Small intestine (tissue), 7 donors: ENCODE measurements at regions not wholly inside any gene's neighbourhood (a gene's known extent, or its start where the extent isn't known, plus 50 kb on each side); places are given as distances from the start of the nearest gene placed in this dataset.
"Not testable (repeated sequence)": the region's sequence is repeated elsewhere in the genome, so short reads cannot be mapped to it uniquely, and the experiment has no call there.

ENCODE experiments used
- DNase-seq, 2 donors: peaks; one replicate each; pipeline versions ENCODE4 v3.0.0 to v3.0.0-alpha.2; 2013
- FAIRE-seq: peaks from 2 replicates; lab custom pipeline; 2012; peaks lifted over from hg19 to GRCh38; lab: Jason Lieb, UNC
- H3K27ac ChIP-seq, 3 donors: one replicate each; pipeline ENCODE4 v1.5.1; 2013; ENCODE audit warnings: low read length in 2 of 3, mild to moderate bottlenecking in 2 of 3, control low read depth in 1 of 3, inconsistent platforms in 1 of 3, low read depth in 1 of 3, moderate library complexity in 1 of 3
- H3K27me3 ChIP-seq, 3 donors: one replicate each; pipeline ENCODE4 v1.6.1; 2013; ENCODE audit warnings: low read length in 3 of 3, inconsistent platforms in 1 of 3; ENCODE audit not compliant: control insufficient read depth in 3 of 3, insufficient read depth in 3 of 3
- H3K36me3 ChIP-seq, 3 donors: one replicate each; pipeline ENCODE4 v1.6.1; 2013; ENCODE audit warnings: low read length in 3 of 3, inconsistent platforms in 1 of 3, low read depth in 1 of 3, mild to moderate bottlenecking in 1 of 3, moderate library complexity in 1 of 3; ENCODE audit not compliant: control insufficient read depth in 3 of 3, insufficient read depth in 2 of 3
- H3K4me1 ChIP-seq, 3 donors: one replicate each; pipeline ENCODE4 v1.6.1; 2013; ENCODE audit warnings: low read length in 2 of 3, inconsistent platforms in 1 of 3, low read depth in 1 of 3, mild to moderate bottlenecking in 1 of 3, moderate library complexity in 1 of 3; ENCODE audit not compliant: control insufficient read depth in 3 of 3, insufficient read depth in 2 of 3
- H3K4me3 ChIP-seq, 3 donors: one replicate each; pipeline ENCODE4 v1.5.1; 2013; ENCODE audit warnings: low read length in 3 of 3, control low read depth in 1 of 3, inconsistent platforms in 1 of 3, low read depth in 1 of 3, mild to moderate bottlenecking in 1 of 3, moderate library complexity in 1 of 3
- H3K9me3 ChIP-seq, 2 donors: one replicate each; pipeline ENCODE4 v1.6.1; 2013; ENCODE audit warnings: low read depth in 1 of 2, low read length in 1 of 2; ENCODE audit not compliant: control insufficient read depth in 2 of 2, insufficient read depth in 1 of 2
- WGBS, 3 donors: extraction: QIAGEN DNeasy Blood & Tissue Kit; methylation state at CpG; one replicate each; pipeline ENCODE4 v1.1.7; 2013; 5-methylcytosine and 5-hydroxymethylcytosine counted together
- donor health status: healthy with polysubstance abuse.
- donor health status: control.
- donor health status: control.
- donor health status: Bipolar disorder and iron deficiency.
- donor health status: healthy.

GRCh38 chr2:129914538-129915302, 64.7 kb upstream of the RAB6C start:
- no peak for DNase-seq
- Histone ChIP-seq H3K27ac (no peak overlapping the region), H3K4me3 (no peak overlapping the region), H3K27me3 (no peaks in the 10 kb centered on the region), H3K4me1 (no peaks in the 10 kb centered on the region), H3K9me3 (peaks cover 0 to 15% of the 10 kb centered on the region in 2 donors), H3K36me3 (no peaks in the 10 kb centered on the region)
- 40 to 84% (median 55%) methylated on average over 11 of the region's 11 CpGs for WGBS, 3 donors
- no peak for FAIRE-seq

DNA sequence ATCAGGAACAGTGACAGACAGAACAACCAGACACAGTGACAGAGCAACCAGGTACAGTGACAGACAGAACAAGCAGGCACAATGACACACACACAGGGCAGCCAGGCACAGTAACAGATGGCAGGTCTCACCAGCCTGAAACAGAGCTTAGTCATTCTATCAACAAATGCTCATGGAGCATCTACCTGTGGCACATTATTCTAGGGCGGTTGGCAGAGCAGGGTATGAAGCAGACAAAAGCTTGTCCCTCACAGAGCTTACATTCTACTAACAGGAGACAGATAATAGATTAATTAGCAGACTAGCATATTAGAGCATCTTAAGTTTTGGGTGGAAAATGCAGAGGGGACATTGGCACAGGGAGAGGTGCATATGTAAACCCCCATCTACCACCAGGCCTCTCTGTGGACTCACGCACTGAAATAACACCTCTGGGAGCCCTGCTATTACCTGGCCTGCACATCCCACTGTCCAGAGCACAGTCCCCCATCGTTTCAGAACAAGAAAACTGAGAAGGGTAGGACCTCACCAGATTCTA, 64.1 kb upstream of the RAB6C start:
- no peak for DNase-seq
- no peak for FAIRE-seq
- Histone ChIP-seq H3K27me3 (no peaks in the 10 kb centered on the region), H3K4me3 (no peak overlapping the region), H3K36me3 (no peaks in the 10 kb centered on the region), H3K27ac (no peak overlapping the region), H3K4me1 (no peaks in the 10 kb centered on the region), H3K9me3 (peaks cover 0 to 15% of the 10 kb centered on the region in 2 donors)
- WGBS, 3 donors: 67 to 76% (median 75%) methylated on average over 3 of the region's 3 CpGs

GRCh38 chr2:129918604-129919003, 60.9 kb upstream of the RAB6C start:
- FAIRE-seq (no peak), DNase-seq (no peak)

GRCh38 chr2:129922571-129923264, 56.7 kb upstream of the RAB6C start:
- 15 to 18% (median 17%) methylated on average over 19 to 21 of the region's 21 CpGs for WGBS, 3 donors
- no peak overlapping the region for H3K4me3 ChIP-seq
- peak in 1 of 2 donors; percentile 18 for DNase-seq
- H3K27ac ChIP-seq: no peak overlapping the region
- peaks cover 0 to 13% (median 8%) of the 10 kb centered on the region in 3 donors for H3K27me3 ChIP-seq
- no peaks in the 10 kb centered on the region for H3K36me3 ChIP-seq
- H3K4me1 ChIP-seq: peaks cover 0 to 5% (median 0%) of the 10 kb centered on the region in 3 donors
- FAIRE-seq: no peak
- peaks cover 0 to 14% of the 10 kb centered on the region in 2 donors for H3K9me3 ChIP-seq

More at GRCh38 chr2:129918604-129919003, 60.9 kb upstream of the RAB6C start:
- 87 to 94% (median 93%) methylated on average over 1 of the region's 1 CpG for WGBS, 3 donors
- H3K4me3 ChIP-seq: no peak overlapping the region
- no peaks in the 10 kb centered on the region for H3K36me3 ChIP-seq
- peaks cover 0 to 15% of the 10 kb centered on the region in 2 donors for H3K9me3 ChIP-seq
- peaks cover 0 to 11% (median 8%) of the 10 kb centered on the region in 3 donors for H3K27me3 ChIP-seq
- no peak overlapping the region for H3K27ac ChIP-seq
- H3K4me1 ChIP-seq: peaks cover 0 to 4% (median 0%) of the 10 kb centered on the region in 3 donors

DNA sequence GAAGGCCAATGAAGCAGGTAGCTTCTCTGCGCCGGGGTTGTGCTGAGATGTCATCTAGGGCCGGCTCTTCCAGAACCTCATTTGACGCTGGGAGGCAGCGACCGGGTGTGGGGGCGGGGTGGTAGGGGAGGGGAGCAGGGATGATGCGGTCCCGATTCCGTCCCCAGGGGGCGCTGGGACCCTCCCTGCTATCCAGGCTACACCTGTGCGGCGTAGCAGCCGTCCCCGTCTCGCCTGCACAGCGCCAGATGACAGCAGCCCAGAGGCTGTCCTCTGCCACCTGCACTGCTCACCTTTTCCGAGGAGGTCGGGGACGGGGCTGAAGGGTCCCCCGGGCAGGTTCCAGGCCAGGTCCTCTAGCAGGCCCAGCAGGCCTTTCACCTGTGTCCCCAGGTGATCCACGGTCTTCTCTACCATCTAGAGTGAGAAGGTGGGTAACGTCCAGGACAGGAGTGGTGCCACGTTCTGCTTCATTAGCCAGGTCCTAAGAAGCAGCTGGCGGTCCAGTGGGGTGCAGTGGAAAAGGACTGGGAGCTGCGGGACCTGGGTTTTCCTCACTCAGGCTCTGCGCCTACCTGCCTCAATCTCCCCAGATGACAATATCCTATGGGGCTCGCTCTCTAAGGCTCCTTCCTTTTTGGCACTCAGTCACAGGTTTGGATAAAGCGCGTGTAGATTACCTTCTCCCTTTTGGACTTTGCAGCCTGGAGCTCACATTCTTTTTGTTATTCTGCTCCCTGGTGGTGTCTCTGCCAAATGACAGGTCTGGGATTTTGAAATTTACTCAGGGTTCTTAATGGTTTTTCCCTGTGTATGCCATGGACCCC, 56.0 kb upstream of the RAB6C start:
- FAIRE-seq: no peak

GRCh38 chr2:129924115-129924514, 55.4 kb upstream of the RAB6C start:
- H3K4me3 ChIP-seq, H3K4me1 ChIP-seq, DNase-seq, H3K9me3 ChIP-seq, FAIRE-seq, H3K36me3 ChIP-seq, H3K27ac ChIP-seq: not testable (repeated sequence)
- H3K27me3 ChIP-seq: peaks cover 0 to 13% (median 8%) of the 10 kb centered on the region in 3 donors
- 67 to 73% (median 69%) methylated on average over 12 of the region's 12 CpGs for WGBS, 3 donors

More for the DNA sequence above, 56.0 kb upstream of the RAB6C start:
- peaks cover 0 to 5% (median 0%) of the 10 kb centered on the region in 3 donors for H3K4me1 ChIP-seq
- H3K36me3 ChIP-seq: no peaks in the 10 kb centered on the region
- no peak overlapping the region for H3K27ac ChIP-seq
- peaks cover 0 to 6% of the 10 kb centered on the region in 2 donors for H3K9me3 ChIP-seq
- H3K27me3 ChIP-seq: peaks cover 0 to 13% (median 8%) of the 10 kb centered on the region in 3 donors
- DNase-seq: peak; percentile 46 to 60
- no peak overlapping the region for H3K4me3 ChIP-seq
- WGBS, 3 donors: 1 to 4% (median 3%) methylated on average over 29 to 30 of the region's 30 CpGs

DNA sequence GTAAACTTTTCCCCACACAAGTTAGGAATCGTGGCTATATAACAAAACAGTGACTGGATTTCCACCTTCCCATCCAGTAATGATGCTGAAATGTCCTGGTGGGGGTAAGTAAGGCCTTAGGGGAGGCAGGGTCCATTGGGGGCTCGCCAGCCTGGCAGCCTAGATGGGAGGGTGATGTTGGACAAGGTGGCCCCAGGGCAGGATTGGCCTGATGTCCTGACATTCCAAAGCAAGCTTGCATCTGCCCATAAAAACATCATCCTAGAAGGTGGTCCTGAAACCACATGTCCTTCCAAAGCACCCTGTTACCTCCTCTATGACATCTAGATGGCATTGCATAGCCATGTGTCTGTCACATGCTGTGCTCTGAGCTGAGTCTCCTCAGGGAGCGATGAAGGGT, 54.1 kb upstream of the RAB6C start:
- Histone ChIP-seq H3K4me1 (peaks cover 0 to 5% (median 0%) of the 10 kb centered on the region in 3 donors), H3K27ac (no peak overlapping the region), H3K4me3 (no peak overlapping the region), H3K36me3 (no peaks in the 10 kb centered on the region), H3K9me3 (no peaks in the 10 kb centered on the region), H3K27me3 (peaks cover 0 to 13% (median 8%) of the 10 kb centered on the region in 3 donors)
- DNase-seq (no peak), FAIRE-seq (no peak)
- WGBS, 3 donors: 23 to 47% (median 26%) methylated on average over 3 of the region's 3 CpGs

- Histone ChIP-seq H3K9me3 (no peaks in the 10 kb centered on the region), H3K27ac (no peak overlapping the region), H3K4me3 (no peak overlapping the region), H3K4me1 (peaks cover 0 to 5% (median 0%) of the 10 kb centered on the region in 3 donors), H3K36me3 (no peaks in the 10 kb centered on the region), H3K27me3 (peaks cover 0 to 8% (median 4%) of the 10 kb centered on the region in 3 donors)
- FAIRE-seq (no peak), DNase-seq (no peak)
- WGBS, 3 donors: 91 to 93% (median 93%) methylated on average over 1 of the region's 1 CpG
Observed at GRCh38 chr2:129927696-129928095, 51.8 kb upstream of the RAB6C start.
